CD8-positive, alpha-beta memory T cell (primary cell): ENCODE measurements at regions not wholly inside any gene's neighbourhood (a gene's known extent, or its start where the extent isn't known, plus 50 kb on each side); places are given as distances from the start of the nearest gene placed in this dataset.

Source experiments
- CTCF ChIA-PET: fragments of 350-600 bp; sonication (Branson Sonifier 250); formaldehyde crosslinking; loops from one replicate; lab custom pipeline; 2021; ENCODE audit warnings: antibody characterized with exemption; lab: Charles Lee
- POLR2A ChIA-PET: fragments of 350-600 bp; sonication (Branson Sonifier 250); formaldehyde crosslinking; loops from one replicate; lab custom pipeline; 2021; ENCODE audit warnings: antibody characterized with exemption; lab: Charles Lee
- DNase-seq, 5 donors: peaks; one replicate each; pipeline versions ENCODE4 v3.0.0 to v3.0.0-alpha.2; 2020 to 2022; ENCODE audit warnings: mixed read lengths in 1 of 5
- H3K27ac ChIP-seq: one replicate; pipeline ENCODE4 v1.7.0; 2013; ENCODE audit warnings: low read depth, mild to moderate bottlenecking, low read length, moderate library complexity
- H3K27me3 ChIP-seq: 2 replicates; pipeline ENCODE4 v1.7.0; 2013; ENCODE audit warnings: low read length, mild to moderate bottlenecking; ENCODE audit not compliant: insufficient read depth, poor library complexity, severe bottlenecking
- H3K36me3 ChIP-seq: 2 replicates; pipeline ENCODE4 v1.7.0; 2013; ENCODE audit warnings: mild to moderate bottlenecking, low read length, moderate library complexity; ENCODE audit not compliant: insufficient read depth
- H3K4me1 ChIP-seq: 2 replicates; pipeline ENCODE4 v1.7.0; 2013; ENCODE audit warnings: mild to moderate bottlenecking, low read length, moderate library complexity; ENCODE audit not compliant: insufficient read depth
- H3K4me3 ChIP-seq: 2 replicates; pipeline ENCODE4 v1.7.0; 2013; ENCODE audit warnings: mild to moderate bottlenecking, low read length
- H3K9me3 ChIP-seq: 2 replicates; pipeline ENCODE4 v1.7.0; 2013; ENCODE audit warnings: mild to moderate bottlenecking, low read length
- H3K27ac Mint-ChIP-seq, 8 donors: one replicate each; pipeline ENCODE4 v1.8.0; 2020 to 2021; ENCODE audit warnings: mixed read lengths in 8 of 8, mild to moderate bottlenecking in 6 of 8, inconsistent platforms in 3 of 8, moderate library complexity in 3 of 8
- H3K27me3 Mint-ChIP-seq, 2 donors: one replicate each; pipeline ENCODE4 v1.8.0; 2020 to 2021; ENCODE audit warnings: mixed read lengths in 2 of 2, mild to moderate bottlenecking in 1 of 2, moderate library complexity in 1 of 2
- H3K36me3 Mint-ChIP-seq, 3 donors: one replicate each; pipeline ENCODE4 v1.8.0; 2020 to 2021; ENCODE audit warnings: mixed read lengths in 3 of 3, inconsistent platforms in 1 of 3, mild to moderate bottlenecking in 1 of 3
- H3K4me1 Mint-ChIP-seq, 3 donors: one replicate each; pipeline ENCODE4 v1.8.0; 2020 to 2021; ENCODE audit warnings: mixed read lengths in 3 of 3, inconsistent platforms in 1 of 3, mild to moderate bottlenecking in 1 of 3
- H3K4me3 Mint-ChIP-seq, 7 donors: one replicate each; pipeline ENCODE4 v1.8.0; 2020 to 2021; ENCODE audit warnings: mixed read lengths in 7 of 7, mild to moderate bottlenecking in 6 of 7, moderate library complexity in 4 of 7, inconsistent platforms in 2 of 7
- H3K9me3 Mint-ChIP-seq, 5 donors: one replicate each; pipeline ENCODE4 v1.8.0; 2020 to 2022; ENCODE audit warnings: mixed read lengths in 5 of 5, mild to moderate bottlenecking in 3 of 5, moderate library complexity in 2 of 5, inconsistent platforms in 1 of 5

DNA sequence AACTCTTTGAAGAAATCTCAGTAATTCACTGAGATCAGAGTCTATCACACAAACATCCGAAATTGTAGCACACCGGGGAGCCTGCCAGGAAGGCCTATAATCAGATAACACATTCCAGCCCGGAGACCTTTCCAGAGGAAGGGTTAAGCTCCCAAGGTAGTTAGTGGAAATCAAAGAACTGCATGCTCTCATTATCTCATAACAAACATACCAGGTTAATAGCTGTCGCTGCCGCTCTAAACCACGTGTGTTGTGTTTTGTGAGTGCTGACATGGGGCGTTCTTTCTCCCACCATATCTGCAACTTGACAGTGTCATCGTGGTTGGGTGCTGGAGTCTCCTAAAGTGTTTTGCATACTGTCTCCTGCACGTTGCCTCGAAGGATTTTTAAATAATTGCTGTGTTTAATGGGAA is 120.7 kb upstream of the CARD11 start:
- Histone ChIP-seq H3K4me1 (no peaks in the 10 kb centered on the region), H3K36me3 (no peaks in the 10 kb centered on the region), H3K27me3 (no peaks in the 10 kb centered on the region), H3K27ac (no peak overlapping the region), H3K9me3 (no peaks in the 10 kb centered on the region), H3K4me3 (no peak overlapping the region)
- H3K36me3 Mint-ChIP-seq = peaks cover 0 to 4% (median 2%) of the 10 kb centered on the region in 3 donors
- no peak overlapping the region for H3K4me3 Mint-ChIP-seq
- POLR2A ChIA-PET = no interaction called here
- CTCF ChIA-PET = interaction anchor here (1.8 kb wide), 1 partner anchor 9 kb away, joined by 7 read pairs; no protein-coding TSS in a partner anchor
- H3K27ac Mint-ChIP-seq = no peak overlapping the region
- H3K9me3 Mint-ChIP-seq = no peaks in the 10 kb centered on the region
- no peaks in the 10 kb centered on the region for H3K4me1 Mint-ChIP-seq
- peaks cover 9 to 26% of the 10 kb centered on the region in 2 donors for H3K27me3 Mint-ChIP-seq
- DNase-seq = no peak

DNA sequence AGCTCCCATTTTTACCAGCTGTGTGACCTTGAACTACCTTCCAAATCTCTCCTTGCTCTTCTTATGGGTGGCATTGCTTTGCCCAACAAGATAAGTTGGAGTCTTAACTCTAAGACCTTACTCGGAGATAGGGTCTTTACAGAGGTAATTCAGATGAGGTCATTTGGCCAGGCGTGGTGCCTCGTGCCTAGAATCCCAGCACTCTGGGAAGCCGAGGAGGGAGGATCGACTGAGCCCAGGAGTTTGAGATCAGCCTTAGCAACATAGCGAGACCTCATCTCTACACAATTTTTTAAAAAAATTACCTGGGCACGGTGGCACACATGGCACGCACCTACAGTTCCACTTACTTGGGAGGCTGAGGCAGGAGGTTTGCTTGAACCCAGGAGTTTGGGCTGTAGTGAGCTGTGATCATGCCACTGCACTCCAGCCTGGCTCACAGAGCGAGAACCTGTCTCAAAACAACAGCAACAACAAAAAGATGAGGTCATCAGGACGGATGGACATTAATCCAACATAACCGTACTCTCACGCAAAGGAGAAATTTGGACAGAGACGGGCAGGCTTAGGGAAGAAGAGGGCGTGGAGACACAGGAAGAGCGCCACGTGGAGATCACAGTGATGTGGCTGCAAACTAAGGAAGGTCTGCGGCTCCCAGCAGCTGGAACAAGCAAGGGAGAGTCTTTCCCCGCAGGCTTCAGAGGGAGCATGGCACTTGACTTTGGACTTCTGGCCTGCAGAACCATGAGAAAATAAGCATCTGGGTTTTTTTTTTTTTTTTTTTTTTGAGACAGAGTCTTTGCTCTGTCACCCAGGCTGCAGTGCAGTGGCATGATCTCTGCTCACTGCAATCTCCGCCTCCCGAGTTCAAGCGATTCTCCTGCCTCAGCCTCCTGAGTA is 122.3 kb upstream of the CARD11 start:
- H3K27me3 ChIP-seq = no peaks in the 10 kb centered on the region
- Mint-ChIP-seq H3K9me3 (no peaks in the 10 kb centered on the region), H3K27ac (no peak overlapping the region), H3K27me3 (peaks cover 9 to 33% of the 10 kb centered on the region in 2 donors), H3K36me3 (peaks cover 0 to 4% (median 2%) of the 10 kb centered on the region in 3 donors), H3K4me3 (no peak overlapping the region), H3K4me1 (no peaks in the 10 kb centered on the region)
- no peaks in the 10 kb centered on the region for H3K36me3 ChIP-seq
- DNase-seq = no peak
- H3K4me1 ChIP-seq = no peaks in the 10 kb centered on the region
- H3K4me3 ChIP-seq = no peak overlapping the region
- ChIA-PET POLR2A (interaction anchor here (0.7 kb wide), 1 partner anchor 95 kb away, joined by 3 read pairs; no protein-coding TSS in a partner anchor), CTCF (no interaction called here)
- no peaks in the 10 kb centered on the region for H3K9me3 ChIP-seq
- H3K27ac ChIP-seq = no peak overlapping the region

DNA sequence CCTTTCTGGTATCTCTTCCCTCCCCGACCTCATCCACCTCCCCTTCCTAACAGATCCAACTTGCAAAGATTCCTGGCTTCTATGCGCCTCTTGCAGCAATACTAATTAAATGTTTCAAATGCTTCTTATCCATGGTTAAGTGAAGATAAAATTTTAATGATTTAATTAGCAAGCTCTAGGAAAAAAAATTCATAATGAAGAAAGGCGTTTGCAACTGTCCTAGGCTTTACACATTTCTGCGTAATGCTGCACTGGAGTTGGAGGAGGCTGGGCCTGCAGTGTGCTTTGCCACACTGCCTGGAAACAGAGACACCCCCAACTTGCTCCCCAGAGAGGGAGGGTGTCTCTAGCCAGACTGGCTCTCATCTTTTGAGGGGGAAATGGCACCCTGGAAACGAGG is 123.9 kb upstream of the CARD11 start:
- Mint-ChIP-seq H3K36me3 (peaks cover 0 to 8% (median 2%) of the 10 kb centered on the region in 3 donors), H3K9me3 (no peaks in the 10 kb centered on the region), H3K4me3 (no peak overlapping the region), H3K27me3 (peaks cover 13 to 43% of the 10 kb centered on the region in 2 donors), H3K4me1 (no peaks in the 10 kb centered on the region), H3K27ac (no peak overlapping the region)
- DNase-seq = no peak
- Histone ChIP-seq H3K36me3 (no peaks in the 10 kb centered on the region), H3K4me3 (no peak overlapping the region), H3K27ac (no peak overlapping the region), H3K4me1 (no peaks in the 10 kb centered on the region), H3K27me3 (no peaks in the 10 kb centered on the region), H3K9me3 (no peaks in the 10 kb centered on the region)
- ChIA-PET POLR2A (no interaction called here), CTCF (no interaction called here)

DNA sequence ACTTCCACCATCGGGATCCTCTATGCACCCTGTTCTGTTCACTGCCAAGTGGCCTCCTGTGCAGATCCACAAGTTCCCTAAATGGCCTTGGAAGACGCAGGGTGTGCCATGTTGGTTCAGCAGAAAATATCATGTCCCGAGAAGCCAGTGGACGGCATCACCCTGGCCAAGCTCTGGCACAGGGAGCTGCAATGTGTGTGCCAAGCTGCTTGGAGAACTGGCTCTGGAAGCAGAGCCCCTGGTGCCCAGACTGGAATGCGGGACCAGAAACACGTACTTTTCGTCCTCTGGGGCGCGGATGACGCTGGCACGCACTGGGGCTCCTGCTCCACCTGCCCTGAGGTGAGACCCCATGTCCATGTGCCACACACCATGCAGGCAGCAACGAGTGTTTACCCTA is 124.7 kb upstream of the CARD11 start:
- Histone ChIP-seq H3K27me3 (no peaks in the 10 kb centered on the region), H3K4me1 (no peaks in the 10 kb centered on the region), H3K4me3 (no peak overlapping the region), H3K27ac (no peak overlapping the region), H3K36me3 (no peaks in the 10 kb centered on the region), H3K9me3 (no peaks in the 10 kb centered on the region)
- H3K4me3 Mint-ChIP-seq = no peak overlapping the region
- CTCF ChIA-PET = no interaction called here
- H3K9me3 Mint-ChIP-seq = no peaks in the 10 kb centered on the region
- no peaks in the 10 kb centered on the region for H3K4me1 Mint-ChIP-seq
- H3K27ac Mint-ChIP-seq = no peak overlapping the region
- peaks cover 15 to 50% of the 10 kb centered on the region in 2 donors for H3K27me3 Mint-ChIP-seq
- POLR2A ChIA-PET = no interaction called here
- no peak for DNase-seq
- peaks cover 0 to 8% (median 2%) of the 10 kb centered on the region in 3 donors for H3K36me3 Mint-ChIP-seq

DNA sequence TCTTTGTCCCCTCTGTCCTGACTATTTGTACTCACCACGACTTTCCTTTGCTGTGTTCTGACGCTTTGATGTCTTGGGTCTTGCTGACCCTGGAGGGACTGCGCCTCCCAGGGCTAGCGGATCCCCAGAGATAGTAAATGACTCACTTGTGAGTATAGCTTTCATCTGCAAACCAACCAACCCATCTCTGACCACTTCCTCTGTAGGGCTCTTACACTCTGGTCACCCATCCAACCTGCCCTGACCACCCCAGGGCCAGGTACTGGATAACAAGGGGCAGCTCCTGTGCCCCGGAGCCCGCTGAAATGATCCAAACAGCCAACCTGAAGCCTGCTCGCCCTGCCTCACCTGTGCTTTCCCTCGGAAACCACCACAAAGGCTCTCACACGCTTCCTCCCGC is 125.2 kb upstream of the CARD11 start:
- DNase-seq = no peak
- POLR2A ChIA-PET = no interaction called here
- Mint-ChIP-seq H3K4me1 (no peaks in the 10 kb centered on the region), H3K27me3 (peaks cover 15 to 51% of the 10 kb centered on the region in 2 donors), H3K27ac (peak overlapping the region in 1 of 8 donors; percentile 66), H3K9me3 (no peaks in the 10 kb centered on the region), H3K4me3 (no peak overlapping the region), H3K36me3 (peaks cover 0 to 8% (median 2%) of the 10 kb centered on the region in 3 donors)
- CTCF ChIA-PET = no interaction called here
- Histone ChIP-seq H3K27ac (no peak overlapping the region), H3K27me3 (no peaks in the 10 kb centered on the region), H3K36me3 (no peaks in the 10 kb centered on the region), H3K4me1 (no peaks in the 10 kb centered on the region), H3K4me3 (no peak overlapping the region), H3K9me3 (no peaks in the 10 kb centered on the region)

DNA sequence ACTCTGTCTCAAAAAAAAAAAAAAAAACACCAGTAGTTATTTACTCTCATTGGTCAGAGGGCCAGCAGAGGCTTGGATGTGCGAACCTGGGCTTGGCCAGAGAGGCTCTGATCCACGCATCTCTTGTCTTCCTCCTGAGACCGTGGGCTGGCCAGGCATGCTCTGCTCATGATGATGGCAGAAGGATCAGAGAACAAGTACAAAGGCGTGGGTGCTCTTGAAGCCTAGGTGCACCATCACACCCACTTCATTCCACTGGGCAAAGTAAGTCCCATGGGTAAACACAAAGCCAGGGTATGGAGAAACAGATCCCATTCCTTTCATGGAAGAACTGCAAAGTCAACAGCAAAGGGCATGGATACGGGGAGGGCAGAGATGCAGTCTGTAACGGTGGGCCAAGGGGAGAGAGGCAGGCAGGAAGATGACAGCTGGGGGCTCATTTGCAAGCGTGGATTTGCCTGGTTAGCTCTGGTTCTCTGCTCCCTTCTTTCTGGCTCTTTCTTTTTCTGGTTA is 128.2 kb upstream of the SDK1 start:
- Mint-ChIP-seq H3K27me3 (peaks cover 19 to 57% of the 10 kb centered on the region in 2 donors), H3K4me1 (no peaks in the 10 kb centered on the region), H3K9me3 (no peaks in the 10 kb centered on the region), H3K36me3 (peaks cover 0 to 8% (median 2%) of the 10 kb centered on the region in 3 donors), H3K27ac (no peak overlapping the region), H3K4me3 (no peak overlapping the region)
- Histone ChIP-seq H3K4me1 (no peaks in the 10 kb centered on the region), H3K9me3 (no peaks in the 10 kb centered on the region), H3K4me3 (no peak overlapping the region), H3K36me3 (no peaks in the 10 kb centered on the region), H3K27ac (no peak overlapping the region), H3K27me3 (no peaks in the 10 kb centered on the region)
- CTCF ChIA-PET = no interaction called here
- POLR2A ChIA-PET = no interaction called here
- DNase-seq = no peak

DNA sequence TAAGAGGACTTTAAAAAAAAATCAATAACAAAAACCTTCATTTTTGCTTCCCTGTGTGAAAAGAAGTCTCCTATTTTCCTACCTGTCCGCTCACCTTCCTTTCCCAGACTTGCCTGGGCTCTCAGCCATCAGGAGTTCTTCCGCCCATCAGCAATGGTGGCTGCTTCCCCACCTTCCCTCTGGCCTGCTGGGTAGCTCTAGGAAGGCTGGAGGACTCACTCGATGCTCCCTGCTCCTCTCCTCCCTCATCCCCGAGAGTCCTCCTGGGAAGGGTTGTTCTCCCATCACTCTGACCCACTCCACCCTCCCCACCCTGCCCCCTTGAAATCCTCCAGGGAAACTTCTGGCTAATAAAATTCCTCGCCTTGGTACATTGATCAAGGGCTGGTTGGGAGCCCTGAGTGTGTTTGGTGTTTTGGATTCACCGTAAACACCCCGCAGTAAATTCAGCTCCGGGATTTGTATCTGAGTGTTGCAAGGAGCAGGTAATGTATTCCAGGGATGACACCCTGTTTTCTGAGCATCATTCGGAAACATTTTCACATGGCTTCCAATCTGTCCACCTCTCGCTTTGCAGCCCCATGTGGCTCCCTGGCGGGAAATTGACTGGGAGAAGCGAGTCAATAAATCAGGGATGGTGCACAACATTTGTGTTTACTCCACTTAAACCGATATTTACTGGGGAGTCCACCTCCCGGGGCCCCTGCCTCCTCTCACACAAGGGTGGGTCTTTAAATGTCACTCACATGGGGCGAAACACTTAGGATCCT is 126.4 kb upstream of the SDK1 start:
- Mint-ChIP-seq H3K9me3 (no peaks in the 10 kb centered on the region), H3K4me3 (no peak overlapping the region), H3K4me1 (no peaks in the 10 kb centered on the region), H3K27me3 (peaks cover 13 to 43% of the 10 kb centered on the region in 2 donors), H3K27ac (no peak overlapping the region), H3K36me3 (peaks cover 0 to 8% (median 0%) of the 10 kb centered on the region in 3 donors)
- Histone ChIP-seq H3K27ac (no peak overlapping the region), H3K27me3 (no peaks in the 10 kb centered on the region), H3K4me1 (no peaks in the 10 kb centered on the region), H3K4me3 (no peak overlapping the region), H3K36me3 (no peaks in the 10 kb centered on the region), H3K9me3 (no peaks in the 10 kb centered on the region)
- no peak for DNase-seq
- POLR2A ChIA-PET = no interaction called here
- CTCF ChIA-PET = no interaction called here
